Adrenal gland (tissue), 5 donors: ENCODE measurements at regions not wholly inside any gene's neighbourhood (a gene's known extent, or its start where the extent isn't known, plus 50 kb on each side); places are given as distances from the start of the nearest gene placed in this dataset.

Source experiments
- POLR2A ChIP-seq, 2 donors: fragments of 450-650 bp; IDR thresholded peaks; one replicate each; pipeline ENCODE4 v1.6.1; 2017; ENCODE audit warnings: antibody characterized with exemption in 2 of 2, mild to moderate bottlenecking in 2 of 2, moderate library complexity in 1 of 2
- TF ChIP-seq, protein P1 (sequence below), 6 experiments: fragments of 450-650 bp in 4 of 6; fragments of 200-600 bp in 2 of 6; sonication (generic) in 1 of 6; IDR thresholded peaks; 1 replicate in 5 of 6; 2 replicates in 1 of 6; pipeline versions ENCODE4 v1.5.1 to v1.8.0; 2016 to 2021; ENCODE audit warnings: antibody characterized with exemption in 6 of 6, mild to moderate bottlenecking in 2 of 6, moderate library complexity in 1 of 6
- donor health status: DM: no; HTN: no; CAD: no.

DNA sequence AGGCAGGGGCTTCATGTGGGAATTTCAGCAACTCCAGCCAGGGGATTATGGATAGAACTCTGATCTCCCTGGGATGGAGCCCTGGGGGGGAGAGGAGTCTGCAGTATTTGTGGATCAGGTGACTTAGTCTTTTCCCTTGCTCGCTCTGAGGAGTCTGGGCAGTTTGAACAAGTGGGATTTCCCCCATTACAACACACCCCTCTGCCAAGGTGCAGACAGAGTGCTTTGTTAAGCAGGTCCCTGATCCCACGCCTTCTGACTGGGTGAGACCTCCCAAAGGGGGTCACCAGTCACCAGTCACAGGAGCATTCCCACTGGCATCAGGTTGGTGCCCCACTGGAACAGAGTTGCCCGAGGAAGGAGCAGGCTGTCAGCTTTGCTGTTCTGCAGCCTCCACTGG is 123.9 kb downstream of the LHFPL1 start:
- TF ChIP-seq, protein P1, sequence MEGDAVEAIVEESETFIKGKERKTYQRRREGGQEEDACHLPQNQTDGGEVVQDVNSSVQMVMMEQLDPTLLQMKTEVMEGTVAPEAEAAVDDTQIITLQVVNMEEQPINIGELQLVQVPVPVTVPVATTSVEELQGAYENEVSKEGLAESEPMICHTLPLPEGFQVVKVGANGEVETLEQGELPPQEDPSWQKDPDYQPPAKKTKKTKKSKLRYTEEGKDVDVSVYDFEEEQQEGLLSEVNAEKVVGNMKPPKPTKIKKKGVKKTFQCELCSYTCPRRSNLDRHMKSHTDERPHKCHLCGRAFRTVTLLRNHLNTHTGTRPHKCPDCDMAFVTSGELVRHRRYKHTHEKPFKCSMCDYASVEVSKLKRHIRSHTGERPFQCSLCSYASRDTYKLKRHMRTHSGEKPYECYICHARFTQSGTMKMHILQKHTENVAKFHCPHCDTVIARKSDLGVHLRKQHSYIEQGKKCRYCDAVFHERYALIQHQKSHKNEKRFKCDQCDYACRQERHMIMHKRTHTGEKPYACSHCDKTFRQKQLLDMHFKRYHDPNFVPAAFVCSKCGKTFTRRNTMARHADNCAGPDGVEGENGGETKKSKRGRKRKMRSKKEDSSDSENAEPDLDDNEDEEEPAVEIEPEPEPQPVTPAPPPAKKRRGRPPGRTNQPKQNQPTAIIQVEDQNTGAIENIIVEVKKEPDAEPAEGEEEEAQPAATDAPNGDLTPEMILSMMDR (IDR thresholded peaks at IDR 0.05) = no peak
- TF ChIP-seq POLR2A (IDR thresholded peaks at IDR 0.05) = no peak
